Peyer's patch (tissue), 4 donors: ENCODE measurements at regions not wholly inside any gene's neighbourhood (a gene's known extent, or its start where the extent isn't known, plus 50 kb on each side); places are given as distances from the start of the nearest gene placed in this dataset.
A peak's percentile ranks its signal among the peaks of the same experiment; 100 is the strongest.

ENCODE experiments used
- CTCF ChIP-seq, 6 experiments: fragments of 450-650 bp in 4 of 6; fragments of 200-600 bp in 2 of 6; sonication (generic) in 1 of 6; IDR thresholded peaks; one replicate each; pipeline ENCODE4 v1.5.1; 2017 to 2019; ENCODE audit warnings: antibody characterized with exemption in 6 of 6, mild to moderate bottlenecking in 3 of 6, moderate library complexity in 1 of 6
- POLR2A ChIP-seq, 2 donors: fragments of 450-650 bp; IDR thresholded peaks; one replicate each; pipeline ENCODE4 v1.5.1; 2017; ENCODE audit warnings: antibody characterized with exemption in 2 of 2, mild to moderate bottlenecking in 2 of 2, moderate library complexity in 2 of 2

DNA sequence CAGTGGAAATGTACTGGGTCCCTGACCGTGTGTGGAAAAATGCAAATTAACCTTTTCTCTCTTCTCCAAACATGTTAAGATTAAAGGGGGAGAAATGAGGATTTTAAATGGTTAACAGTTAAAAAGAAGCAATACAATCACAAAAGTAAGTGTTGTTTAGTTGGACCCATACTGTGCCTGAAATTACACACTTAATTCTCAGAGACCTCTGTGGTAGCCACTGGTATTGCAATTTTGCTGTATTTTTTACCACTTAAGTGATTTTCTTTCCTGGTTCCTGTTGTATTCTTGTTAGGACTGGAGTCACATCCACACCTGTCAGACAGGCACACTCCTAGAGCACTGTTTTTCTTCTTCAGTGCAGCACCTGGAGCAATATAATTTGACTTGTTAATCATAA is 179.6 kb upstream of the PDGFD start:
- TF ChIP-seq CTCF (IDR thresholded peaks at IDR 0.05) (peak in 2 of 6 experiments; percentile 13 to 15), POLR2A (IDR thresholded peaks at IDR 0.05) (no peak)
